ENCODE measurements at regions not wholly inside any gene's neighbourhood (a gene's known extent, or its start where the extent isn't known, plus 50 kb on each side); places are given as distances from the start of the nearest gene placed in this dataset.

- TF ChIP-seq ZBTB40 (IDR thresholded peaks at IDR 0.05; ENCODE audit: borderline replicate concordance) (no peak), GATAD2B (conservative IDR thresholded peaks at IDR 0.05; ENCODE audit: low read depth) (no peak)
Measured at GRCh38 chr5:172506921-172507320, 52.6 kb upstream of the SH3PXD2B start (continued).

GRCh38 chr5:172506251-172506650, 51.9 kb upstream of the SH3PXD2B start:
- intact Hi-C loops (cut with micrococcal nuclease; ENCODE audit: unreplicated experiment) = no loop called here
- no peaks in the 10 kb centered on the region for H3K36me3 ChIP-seq (ENCODE audit: control insufficient read depth in 2 of 2, insufficient read depth in 2 of 2, low read length in 1 of 2)
- ATAC-seq (no peak), DNase-seq (ENCODE audit: low read depth, low spot score) (no peak), FAIRE-seq (no peak)
- no peaks in the 10 kb centered on the region for H3K79me2 ChIP-seq (ENCODE audit: control insufficient read depth, insufficient read depth, low read length)
- no peak overlapping the region for H3K27ac ChIP-seq (ENCODE audit: control insufficient read depth, insufficient read depth)
- no peak overlapping the region for H3K4me3 ChIP-seq
- H3K27me3 ChIP-seq (replicated peaks in 1 of 2; ENCODE audit: control insufficient read depth in 2 of 2, insufficient read depth in 2 of 2, low read length in 1 of 2) = peaks cover 0 to 3% of the 10 kb centered on the region in 2 experiments; a peak in 1 of 4 replicates
- BruUV-seq (replicated peaks) = no TSS peak
- WGBS (ENCODE audit: insufficient coverage, insufficient replicate concordance, low lambda C conversion rate, missing lambda C conversion rate) = 32% methylated on average over 7 of the region's 7 CpGs
- no peaks in the 10 kb centered on the region for H4K20me1 ChIP-seq (ENCODE audit: control insufficient read depth, insufficient read depth)
- H2AFZ ChIP-seq (ENCODE audit: control insufficient read depth, low read depth, low read length) = no peak overlapping the region
- ChIA-PET SMC1A (ENCODE audit: uncharacterized antibody, unreplicated experiment) (no interaction called here), POLR2A (no interaction called here), RAD21 (ENCODE audit: unreplicated experiment) (no interaction called here), CTCF (no interaction called here)
- no peak overlapping the region for H3K9ac ChIP-seq (ENCODE audit: control insufficient read depth, insufficient read depth, low read length)
- H3K9me3 ChIP-seq (replicated peaks; ENCODE audit: control insufficient read depth, insufficient read depth, low read length) = no peaks in the 10 kb centered on the region
- H3K4me2 ChIP-seq (ENCODE audit: control insufficient read depth, insufficient read depth) = no peak overlapping the region
- in situ Hi-C loops (cut with MboI) = no loop called here
- no peaks in the 10 kb centered on the region for H3K4me1 ChIP-seq (ENCODE audit: control insufficient read depth, insufficient read depth, low read length)
- TF ChIP-seq SKIL (IDR thresholded peaks at IDR 0.05; ENCODE audit: low read depth, poor library complexity, severe bottlenecking) (no peak), ESRRA (IDR thresholded peaks at IDR 0.05; ENCODE audit: low read length) (no peak), SIX5 (IDR thresholded peaks at IDR 0.05; ENCODE audit: low read depth, low read length, severe bottlenecking) (no peak), NFIC (IDR thresholded peaks at IDR 0.05; ENCODE audit: low read depth, low read length) (no peak), HSF1 (IDR thresholded peaks at IDR 0.05; ENCODE audit: low read depth, low read length) (no peak), SREBF2 (IDR thresholded peaks at IDR 0.05; ENCODE audit: low read length) (no peak), ZBTB40 (IDR thresholded peaks at IDR 0.05; ENCODE audit: borderline replicate concordance) (no peak), SUPT20H (IDR thresholded peaks at IDR 0.05; ENCODE audit: borderline replicate concordance, control insufficient read depth, low read depth, low read length) (no peak), RFX5 (IDR thresholded peaks at IDR 0.05; ENCODE audit: low read depth, low read length) (no peak), BMI1 (IDR thresholded peaks at IDR 0.05; ENCODE audit: borderline replicate concordance) (no peak)

Data from GM12878 (cell line).